Mucosa of descending colon (tissue), 3 donors: ENCODE measurements at regions not wholly inside any gene's neighbourhood (a gene's known extent, or its start where the extent isn't known, plus 50 kb on each side); places are given as distances from the start of the nearest gene placed in this dataset.
"Not testable (repeated sequence)": the region's sequence is repeated elsewhere in the genome, so short reads cannot be mapped to it uniquely, and the experiment has no call there.

Experiments
- ATAC-seq: fragments of 200-7000 bp; cut with Tn5 transposase; one replicate; pipeline ENCODE4 v1.9.1; 2020; ENCODE audit warnings: mild to moderate bottlenecking, moderate library complexity
- DNase-seq, 3 donors: peaks; one replicate each; pipeline ENCODE4 v3.0.0-alpha.2; 2020
- H3K36me3 ChIP-seq: fragments of 200-600 bp; one replicate; pipeline ENCODE4 v1.8.0; 2021; ENCODE audit warnings: low read depth, mild to moderate bottlenecking
- H3K4me1 ChIP-seq: fragments of 200-600 bp; one replicate; pipeline ENCODE4 v1.8.0; 2021; ENCODE audit warnings: low read depth, mild to moderate bottlenecking
- H3K4me3 ChIP-seq: fragments of 200-600 bp; one replicate; pipeline ENCODE4 v1.8.0; 2021; ENCODE audit warnings: mild to moderate bottlenecking
- H3K9me3 ChIP-seq: fragments of 200-600 bp; one replicate; pipeline ENCODE4 v1.8.0; 2021; ENCODE audit warnings: mild to moderate bottlenecking
- CTCF ChIP-seq: fragments of 200-600 bp; IDR thresholded peaks from one replicate; pipeline ENCODE4 v1.8.0; 2022; ENCODE audit warnings: antibody characterized with exemption, mild to moderate bottlenecking
- intact Hi-C, 2 donors: fragments of 100-400 bp; cut with DNase I in 1 of 2; cut with micrococcal nuclease in 1 of 2; formaldehyde crosslinking; loops; one replicate each; pipeline versions ENCODE4 v1.11.0 to v1.11.1; 2022; cut with DNase I, micrococcal nuclease
- donor health status: DM: no; HTN: no; CAD: no; lungs with moderate emphysema.
- donor health status: DM: no; HTN: no; CAD: no.
- donor health status: DM: no; HTN: yes; CAD: no.

- Histone ChIP-seq H3K36me3 (no peaks in the 10 kb centered on the region), H3K9me3 (no peaks in the 10 kb centered on the region), H3K4me3 (no peak overlapping the region), H3K4me1 (no peaks in the 10 kb centered on the region)
- intact Hi-C loops, result no loop called here
- ATAC-seq (no peak), DNase-seq (no peak)
- TF ChIP-seq CTCF, result no peak
These were observed 195.1 kb upstream of the RPS23 start for GRCh38 chr5:82473262-82473661.

GRCh38 chr5:82470185-82470994, 192.2 kb upstream of the RPS23 start:
- no peak overlapping the region for H3K4me3 ChIP-seq
- H3K36me3 ChIP-seq, result no peaks in the 10 kb centered on the region
- intact Hi-C loops, result no loop called here
- DNase-seq (no peak), ATAC-seq (no peak)
- no peaks in the 10 kb centered on the region for H3K9me3 ChIP-seq
- TF ChIP-seq CTCF, result no peak
- H3K4me1 ChIP-seq, result no peaks in the 10 kb centered on the region

GRCh38 chr5:82466986-82467561, 188.9 kb upstream of the RPS23 start:
- H3K4me3 ChIP-seq, result no peak overlapping the region
- H3K4me1 ChIP-seq, result no peaks in the 10 kb centered on the region
- DNase-seq (no peak), ATAC-seq (no peak)
- intact Hi-C loops, result no loop called here
- no peaks in the 10 kb centered on the region for H3K9me3 ChIP-seq
- no peak for TF ChIP-seq CTCF
- no peaks in the 10 kb centered on the region for H3K36me3 ChIP-seq

GRCh38 chr5:82465235-82465634, 187.1 kb upstream of the RPS23 start:
- Histone ChIP-seq H3K4me3 (no peak overlapping the region), H3K9me3 (no peaks in the 10 kb centered on the region), H3K36me3 (no peaks in the 10 kb centered on the region), H3K4me1 (no peaks in the 10 kb centered on the region)
- DNase-seq (no peak), ATAC-seq (no peak)
- intact Hi-C loops, result no loop called here
- no peak for TF ChIP-seq CTCF

- ATAC-seq, result no peak
- no peaks in the 10 kb centered on the region for H3K36me3 ChIP-seq
- no peak for DNase-seq
- H3K4me3 ChIP-seq, result no peak overlapping the region
- H3K4me1 ChIP-seq, result no peaks in the 10 kb centered on the region
- no peaks in the 10 kb centered on the region for H3K9me3 ChIP-seq
- TF ChIP-seq CTCF, result no peak
- intact Hi-C loops, result no loop called here
These were observed 181.5 kb upstream of the RPS23 start for GRCh38 chr5:82459626-82460025.

- H3K9me3 ChIP-seq, intact Hi-C loops, H3K4me1 ChIP-seq, H3K36me3 ChIP-seq, ATAC-seq, DNase-seq, H3K4me3 ChIP-seq: not testable (repeated sequence)
These were observed 177.2 kb upstream of the RPS23 start for GRCh38 chr5:82455317-82455716.
